GM12874 (cell line): ENCODE measurements at regions not wholly inside any gene's neighbourhood (a gene's known extent, or its start where the extent isn't known, plus 50 kb on each side); places are given as distances from the start of the nearest gene placed in this dataset.

Source experiments
- CTCF ChIP-seq: IDR thresholded peaks from 2 replicates; pipeline ENCODE4 v1.5.1; 2011; ENCODE audit warnings: low read depth, mild to moderate bottlenecking, control low read depth, low read length, moderate library complexity; ENCODE audit not compliant: insufficient read depth

GRCh38 chr7:91323626-91324158, 59.5 kb downstream of the FZD1 start:
- TF ChIP-seq CTCF, result no peak

GRCh38 chr7:91324663-91325062, 60.4 kb downstream of the FZD1 start:
- no peak for TF ChIP-seq CTCF

- no peak for TF ChIP-seq CTCF
These were observed 61.5 kb downstream of the FZD1 start for GRCh38 chr7:91325726-91326125.

GRCh38 chr7:91326516-91327199, 62.4 kb downstream of the FZD1 start:
- no peak for TF ChIP-seq CTCF

GRCh38 chr7:91327346-91327745, 63.1 kb downstream of the FZD1 start:
- TF ChIP-seq CTCF, result no peak

- TF ChIP-seq CTCF, result no peak
These were observed 65.3 kb downstream of the FZD1 start for GRCh38 chr7:91329571-91329970.

- TF ChIP-seq CTCF, result no peak
These were observed 66.1 kb downstream of the FZD1 start for GRCh38 chr7:91330191-91330808.
